ENCODE measurements at regions not wholly inside any gene's neighbourhood (a gene's known extent, or its start where the extent isn't known, plus 50 kb on each side); places are given as distances from the start of the nearest gene placed in this dataset.

DNA sequence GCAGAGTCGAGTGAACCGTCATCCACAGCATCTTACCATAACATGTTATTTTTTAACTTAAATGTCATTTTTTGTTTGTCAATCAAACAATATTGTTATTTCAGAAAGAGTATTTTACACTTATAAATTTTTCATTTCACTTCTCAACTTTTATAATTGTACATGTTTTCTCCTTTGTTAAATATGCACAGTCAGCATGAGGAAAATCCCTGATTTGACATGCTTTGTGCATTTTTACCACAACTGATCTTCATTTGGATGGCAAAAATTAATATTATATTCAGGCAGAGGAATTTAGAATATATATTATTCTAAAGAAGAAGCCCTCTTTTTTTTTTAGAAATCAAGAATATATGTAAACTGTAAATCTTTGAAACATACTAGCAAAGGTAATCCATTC lies 958.0 kb upstream of the PCDH7 start:
- TF ChIP-seq ELF1 (IDR thresholded peaks at IDR 0.05; ENCODE audit: borderline replicate concordance, low read depth) (no peak), CEBPB (IDR thresholded peaks at IDR 0.05; ENCODE audit: low read depth) (no peak), TCF7L2 (IDR thresholded peaks at IDR 0.05; ENCODE audit: borderline replicate concordance, extremely low read depth, insufficient read depth, insufficient read length) (no peak), REST (IDR thresholded peaks at IDR 0.05; ENCODE audit: low read depth) (no peak)

Measured in HCT116 (cell line).